PFSK-1 (cell line): ENCODE measurements at regions not wholly inside any gene's neighbourhood (a gene's known extent, or its start where the extent isn't known, plus 50 kb on each side); places are given as distances from the start of the nearest gene placed in this dataset.

Source experiments
- FOXP2 ChIP-seq: optimal IDR thresholded peaks from 2 replicates; pipeline ENCODE3; 2011; ENCODE audit warnings: borderline replicate concordance, control low read depth, inconsistent platforms; ENCODE audit not compliant: insufficient read depth; ENCODE audit errors: extremely low read length, extremely low read depth
- POLR2AphosphoS5 ChIP-seq: IDR thresholded peaks from 2 replicates; pipeline ENCODE4 v1.6.1; 2012; ENCODE audit warnings: low read depth, mild to moderate bottlenecking, control low read depth, low read length, moderate library complexity
- REST ChIP-seq, 2 experiments: IDR thresholded peaks; 2 replicates each; pipeline versions ENCODE4 v1.6.1 to v1.8.0; 2011 to 2012; ENCODE audit warnings: low read depth in 2 of 2, low read length in 2 of 2, control low read depth in 1 of 2, inconsistent platforms in 1 of 2, mild to moderate bottlenecking in 1 of 2, moderate library complexity in 1 of 2; ENCODE audit not compliant: insufficient read depth in 1 of 2
- SIN3A ChIP-seq: IDR thresholded peaks from 2 replicates; pipeline ENCODE4 v1.6.1; 2012; ENCODE audit warnings: mild to moderate bottlenecking, low read length, moderate library complexity, borderline replicate concordance; ENCODE audit not compliant: insufficient read depth
- TAF1 ChIP-seq: IDR thresholded peaks from 2 replicates; pipeline ENCODE4 v1.6.1; 2012; ENCODE audit warnings: low read length, control low read depth, borderline replicate concordance; ENCODE audit not compliant: insufficient read depth

- no peak for TF ChIP-seq TAF1
- TF ChIP-seq SIN3A, result no peak
- no peak for TF ChIP-seq REST (IDR thresholded peaks at IDR 0.05; ENCODE audit: insufficient read depth in 1 of 2, low read depth in 2 of 2, low read length in 2 of 2)
- TF ChIP-seq POLR2AphosphoS5, result no peak
- no peak for TF ChIP-seq FOXP2
Observed at GRCh38 chr17:52724578-52724977, 566.1 kb upstream of the CA10 start.

GRCh38 chr17:52721910-52722309 lies 563.4 kb upstream of the CA10 start:
- TF ChIP-seq FOXP2 (no peak), TAF1 (no peak), SIN3A (no peak), POLR2AphosphoS5 (no peak), REST (IDR thresholded peaks at IDR 0.05; ENCODE audit: insufficient read depth in 1 of 2, low read depth in 2 of 2, low read length in 2 of 2) (no peak)

- TF ChIP-seq SIN3A, result no peak
- TF ChIP-seq FOXP2, result no peak
- no peak for TF ChIP-seq REST (IDR thresholded peaks at IDR 0.05; ENCODE audit: insufficient read depth in 1 of 2, low read depth in 2 of 2, low read length in 2 of 2)
- no peak for TF ChIP-seq TAF1
- TF ChIP-seq POLR2AphosphoS5, result no peak
Observed at GRCh38 chr17:52710363-52710901, 551.9 kb upstream of the CA10 start.

- no peak for TF ChIP-seq FOXP2
- no peak for TF ChIP-seq SIN3A
- TF ChIP-seq TAF1, result no peak
- no peak for TF ChIP-seq REST (IDR thresholded peaks at IDR 0.05; ENCODE audit: insufficient read depth in 1 of 2, low read depth in 2 of 2, low read length in 2 of 2)
- no peak for TF ChIP-seq POLR2AphosphoS5
Observed at GRCh38 chr17:52709724-52710123, 551.2 kb upstream of the CA10 start.

GRCh38 chr17:52696362-52696761 lies 537.8 kb upstream of the CA10 start:
- TF ChIP-seq FOXP2 (no peak), SIN3A (no peak), TAF1 (no peak), REST (IDR thresholded peaks at IDR 0.05; ENCODE audit: insufficient read depth in 1 of 2, low read depth in 2 of 2, low read length in 2 of 2) (no peak), POLR2AphosphoS5 (no peak)
